Neuronal stem cell (in vitro differentiated cells): ENCODE measurements at regions not wholly inside any gene's neighbourhood (a gene's known extent, or its start where the extent isn't known, plus 50 kb on each side); places are given as distances from the start of the nearest gene placed in this dataset.

Experiments used
- DNase-seq: peaks from one replicate; pipeline ENCODE4 v3.0.0-alpha.2; 2013; ENCODE audit warnings: low spot score
- H2AFZ ChIP-seq: one replicate; pipeline ENCODE4 v1.6.1; 2013; ENCODE audit warnings: mild to moderate bottlenecking, low read length, inconsistent platforms
- H2AK5ac ChIP-seq: 2 replicates; pipeline ENCODE4 v1.6.1; 2013; ENCODE audit warnings: low read depth, mild to moderate bottlenecking, inconsistent platforms, low read length, moderate library complexity, mixed read lengths
- H2BK120ac ChIP-seq: 2 replicates; pipeline ENCODE4 v1.6.1; 2013; ENCODE audit warnings: low read depth, mild to moderate bottlenecking, inconsistent platforms, low read length, moderate library complexity, mixed read lengths
- H2BK12ac ChIP-seq: one replicate; pipeline ENCODE4 v1.6.1; 2013; ENCODE audit warnings: low read length, inconsistent platforms
- H2BK15ac ChIP-seq: 2 replicates; pipeline ENCODE4 v1.6.1; 2013; ENCODE audit warnings: mild to moderate bottlenecking, low read length, inconsistent platforms, mixed read lengths
- H2BK5ac ChIP-seq: one replicate; pipeline ENCODE4 v1.6.1; 2013; ENCODE audit warnings: inconsistent platforms, mild to moderate bottlenecking, low read length, moderate library complexity
- H3K14ac ChIP-seq: one replicate; pipeline ENCODE4 v1.6.1; 2013; ENCODE audit warnings: low read length, inconsistent platforms
- H3K18ac ChIP-seq: 2 replicates; pipeline ENCODE4 v1.6.1; 2013; ENCODE audit warnings: low read length, inconsistent platforms
- H3K23ac ChIP-seq: 2 replicates; pipeline ENCODE4 v1.6.1; 2013; ENCODE audit warnings: low read depth, mild to moderate bottlenecking, mixed read lengths, low read length, inconsistent platforms; ENCODE audit not compliant: poor library complexity
- H3K27ac ChIP-seq: replicated peaks from 3 replicates; pipeline ENCODE4 v1.5.1; 2013; ENCODE audit warnings: low read length, inconsistent platforms
- H3K27me3 ChIP-seq, 3 experiments: 2 replicates each; pipeline ENCODE4 v1.6.1; 2013; ENCODE audit warnings: low read length in 3 of 3, mild to moderate bottlenecking in 2 of 3, inconsistent platforms in 1 of 3, low read depth in 1 of 3, mixed read lengths in 1 of 3, moderate library complexity in 1 of 3; ENCODE audit not compliant: control insufficient read depth in 3 of 3, insufficient read depth in 3 of 3
- H3K36me3 ChIP-seq, 2 donors: replicated peaks in 1 of 2; 2 replicates each; pipeline ENCODE4 v1.6.1; 2013; ENCODE audit warnings: low read length in 2 of 2; ENCODE audit not compliant: control insufficient read depth in 2 of 2, insufficient read depth in 2 of 2
- H3K4ac ChIP-seq: 2 replicates; pipeline ENCODE4 v1.6.1; 2013; ENCODE audit warnings: inconsistent platforms, mild to moderate bottlenecking, low read length, moderate library complexity
- H3K4me1 ChIP-seq, 2 donors: 1 replicate in 1 of 2; 2 replicates in 1 of 2; pipeline ENCODE4 v1.6.1; 2013; ENCODE audit warnings: low read length in 2 of 2, low read depth in 1 of 2; ENCODE audit not compliant: control insufficient read depth in 2 of 2, insufficient read depth in 1 of 2
- H3K4me2 ChIP-seq: one replicate; pipeline ENCODE4 v1.6.1; 2013; ENCODE audit warnings: mild to moderate bottlenecking, low read length, inconsistent platforms; ENCODE audit not compliant: insufficient read depth, poor library complexity, severe bottlenecking
- H3K4me3 ChIP-seq, 2 donors: 2 replicates each; pipeline ENCODE4 v1.5.1; 2013; ENCODE audit warnings: low read length in 2 of 2, mild to moderate bottlenecking in 2 of 2, inconsistent platforms in 1 of 2, moderate library complexity in 1 of 2
- H3K79me1 ChIP-seq: one replicate; pipeline ENCODE4 v1.6.1; 2013; ENCODE audit warnings: low read depth, mild to moderate bottlenecking, inconsistent platforms, low read length, moderate library complexity
- H3K9ac ChIP-seq: one replicate; pipeline ENCODE4 v1.6.1; 2013; ENCODE audit warnings: mild to moderate bottlenecking, low read depth, low read length, inconsistent platforms; ENCODE audit not compliant: poor library complexity
- H3K9me3 ChIP-seq, 2 donors: replicated peaks in 1 of 2; 2 replicates each; pipeline versions ENCODE3 to v1.6.1; 2013; ENCODE audit warnings: low read length in 2 of 2, mild to moderate bottlenecking in 2 of 2, inconsistent platforms in 1 of 2, low read depth in 1 of 2, mixed read lengths in 1 of 2, moderate library complexity in 1 of 2; ENCODE audit not compliant: control insufficient read depth in 2 of 2, insufficient read depth in 1 of 2
- H4K8ac ChIP-seq: one replicate; pipeline ENCODE4 v1.6.1; 2013; ENCODE audit warnings: low read depth, mild to moderate bottlenecking, inconsistent platforms, low read length, moderate library complexity
- H4K91ac ChIP-seq: one replicate; pipeline ENCODE4 v1.6.1; 2013; ENCODE audit warnings: low read length, low read depth, mild to moderate bottlenecking, inconsistent platforms; ENCODE audit not compliant: poor library complexity
- WGBS, 2 donors: extraction: QIAGEN DNeasy Blood & Tissue Kit; methylation state at CpG; one replicate each; pipeline ENCODE4 v1.1.7; 2013; ENCODE audit warnings: missing lambda C conversion rate in 2 of 2, mixed read lengths in 1 of 2; ENCODE audit not compliant: insufficient read length in 2 of 2, insufficient replicate concordance in 1 of 2; ENCODE audit errors: extremely low coverage in 2 of 2; 5-methylcytosine and 5-hydroxymethylcytosine counted together

GRCh38 chr1:116203181-116203723, 92.1 kb downstream of the MAB21L3 start:
- H2BK15ac ChIP-seq: no peak overlapping the region
- no peak for DNase-seq
- no peak overlapping the region for H4K91ac ChIP-seq
- no peaks in the 10 kb centered on the region for H3K27me3 ChIP-seq
- no CpG with 5 or more reads among the region's 5 CpGs for WGBS, 2 donors
- H2AK5ac ChIP-seq: no peak overlapping the region
- no peaks in the 10 kb centered on the region for H3K36me3 ChIP-seq
- H2AFZ ChIP-seq: no peak overlapping the region
- no peak overlapping the region for H2BK12ac ChIP-seq
- peak overlapping the region; percentile 32 for H3K14ac ChIP-seq
- no peak overlapping the region for H2BK5ac ChIP-seq
- H4K8ac ChIP-seq: no peak overlapping the region
- H2BK120ac ChIP-seq: no peak overlapping the region
- H3K9me3 ChIP-seq: no peaks in the 10 kb centered on the region
- H3K27ac ChIP-seq: no peak overlapping the region
- H3K23ac ChIP-seq: no peak overlapping the region
- H3K4ac ChIP-seq: no peak overlapping the region
- no peak overlapping the region for H3K4me3 ChIP-seq
- no peaks in the 10 kb centered on the region for H3K79me1 ChIP-seq
- peak overlapping the region; percentile 49 for H3K18ac ChIP-seq
- H3K4me1 ChIP-seq: no peaks in the 10 kb centered on the region
- H3K4me2 ChIP-seq: no peak overlapping the region
- H3K9ac ChIP-seq: no peak overlapping the region

GRCh38 chr1:116203920-116204319, 92.7 kb downstream of the MAB21L3 start:
- H3K4me1 ChIP-seq: no peaks in the 10 kb centered on the region
- no peaks in the 10 kb centered on the region for H3K9me3 ChIP-seq
- H2BK15ac ChIP-seq: no peak overlapping the region
- H2AFZ ChIP-seq: no peak overlapping the region
- H3K4me3 ChIP-seq: no peak overlapping the region
- H3K27me3 ChIP-seq: no peaks in the 10 kb centered on the region
- no peak overlapping the region for H3K9ac ChIP-seq
- H3K4me2 ChIP-seq: no peak overlapping the region
- no peak overlapping the region for H3K14ac ChIP-seq
- no peak overlapping the region for H4K91ac ChIP-seq
- H4K8ac ChIP-seq: no peak overlapping the region
- H2BK120ac ChIP-seq: no peak overlapping the region
- no CpG with 5 or more reads among the region's 4 CpGs for WGBS, 2 donors
- no peak overlapping the region for H3K27ac ChIP-seq
- H2BK5ac ChIP-seq: no peak overlapping the region
- no peak overlapping the region for H3K4ac ChIP-seq
- no peaks in the 10 kb centered on the region for H3K79me1 ChIP-seq
- H3K18ac ChIP-seq: no peak overlapping the region
- no peaks in the 10 kb centered on the region for H3K36me3 ChIP-seq
- no peak overlapping the region for H3K23ac ChIP-seq
- H2BK12ac ChIP-seq: no peak overlapping the region
- H2AK5ac ChIP-seq: no peak overlapping the region
- no peak for DNase-seq

GRCh38 chr1:116205941-116206679, 94.9 kb downstream of the MAB21L3 start:
- H3K9me3 ChIP-seq: no peaks in the 10 kb centered on the region
- H2BK120ac ChIP-seq: no peak overlapping the region
- no peaks in the 10 kb centered on the region for H3K79me1 ChIP-seq
- no peak overlapping the region for H2AFZ ChIP-seq
- H4K91ac ChIP-seq: no peak overlapping the region
- H3K4me1 ChIP-seq: no peaks in the 10 kb centered on the region
- H3K9ac ChIP-seq: no peak overlapping the region
- H3K4me2 ChIP-seq: no peak overlapping the region
- no peak overlapping the region for H3K14ac ChIP-seq
- no peak overlapping the region for H4K8ac ChIP-seq
- no peak overlapping the region for H3K18ac ChIP-seq
- no peak overlapping the region for H3K4me3 ChIP-seq
- H3K27ac ChIP-seq: no peak overlapping the region
- H2AK5ac ChIP-seq: no peak overlapping the region
- no peaks in the 10 kb centered on the region for H3K27me3 ChIP-seq
- H2BK5ac ChIP-seq: no peak overlapping the region
- H2BK15ac ChIP-seq: no peak overlapping the region
- no peak overlapping the region for H3K4ac ChIP-seq
- DNase-seq: no peak
- no peak overlapping the region for H3K23ac ChIP-seq
- no peak overlapping the region for H2BK12ac ChIP-seq
- no peaks in the 10 kb centered on the region for H3K36me3 ChIP-seq
- no CpG with 5 or more reads among the region's 3 CpGs for WGBS, 2 donors

GRCh38 chr1:116207126-116207735, 96.0 kb downstream of the MAB21L3 start:
- Histone ChIP-seq H2AFZ (no peak overlapping the region), H3K4me1 (no peaks in the 10 kb centered on the region), H2BK15ac (no peak overlapping the region), H3K36me3 (no peaks in the 10 kb centered on the region), H4K91ac (no peak overlapping the region), H3K27ac (no peak overlapping the region), H3K14ac (no peak overlapping the region), H3K18ac (no peak overlapping the region), H2AK5ac (no peak overlapping the region), H4K8ac (no peak overlapping the region), H2BK120ac (no peak overlapping the region), H3K4me2 (no peak overlapping the region), H3K4me3 (no peak overlapping the region), H3K27me3 (no peaks in the 10 kb centered on the region), H3K79me1 (no peaks in the 10 kb centered on the region), H2BK12ac (no peak overlapping the region), H3K9me3 (no peaks in the 10 kb centered on the region), H3K9ac (no peak overlapping the region), H2BK5ac (no peak overlapping the region), H3K23ac (no peak overlapping the region), H3K4ac (no peak overlapping the region)
- DNase-seq: no peak
- WGBS, 2 donors: no CpG with 5 or more reads among the region's 4 CpGs
